Activated naive CD4-positive, alpha-beta T cell treated with anti-CD3 and anti-CD28 coated beads, Interleukin-2, amount 50 U/mL, for 24 hours (primary cell): ENCODE measurements at regions not wholly inside any gene's neighbourhood (a gene's known extent, or its start where the extent isn't known, plus 50 kb on each side); places are given as distances from the start of the nearest gene placed in this dataset.

Experiments used
- H3K27ac Mint-ChIP-seq: one replicate; pipeline ENCODE4 v1.8.0; 2021; ENCODE audit warnings: mild to moderate bottlenecking, mixed read lengths
- H3K27me3 Mint-ChIP-seq: one replicate; pipeline ENCODE4 v1.8.0; 2021; ENCODE audit warnings: mixed read lengths
- H3K36me3 Mint-ChIP-seq: one replicate; pipeline ENCODE4 v1.8.0; 2021; ENCODE audit warnings: mixed read lengths
- H3K4me1 Mint-ChIP-seq: one replicate; pipeline ENCODE4 v1.8.0; 2021; ENCODE audit warnings: mixed read lengths
- H3K4me3 Mint-ChIP-seq: one replicate; pipeline ENCODE4 v1.8.0; 2021; ENCODE audit warnings: mild to moderate bottlenecking, mixed read lengths
- H3K9me3 Mint-ChIP-seq: one replicate; pipeline ENCODE4 v1.8.0; 2021; ENCODE audit warnings: mixed read lengths

GRCh38 chr18:22838639-22839277 lies 94.4 kb upstream of the RBBP8 start:
- no peaks in the 10 kb centered on the region for H3K36me3 Mint-ChIP-seq
- no peaks in the 10 kb centered on the region for H3K9me3 Mint-ChIP-seq
- H3K27ac Mint-ChIP-seq: no peak overlapping the region
- H3K4me1 Mint-ChIP-seq: no peaks in the 10 kb centered on the region
- H3K27me3 Mint-ChIP-seq: no peaks in the 10 kb centered on the region
- no peak overlapping the region for H3K4me3 Mint-ChIP-seq

GRCh38 chr18:22839340-22839821 lies 93.7 kb upstream of the RBBP8 start:
- Mint-ChIP-seq H3K27me3 (no peaks in the 10 kb centered on the region), H3K27ac (no peak overlapping the region), H3K4me3 (no peak overlapping the region), H3K4me1 (no peaks in the 10 kb centered on the region), H3K36me3 (no peaks in the 10 kb centered on the region), H3K9me3 (no peaks in the 10 kb centered on the region)

GRCh38 chr18:22840606-22841144 lies 92.5 kb upstream of the RBBP8 start:
- H3K9me3 Mint-ChIP-seq: no peaks in the 10 kb centered on the region
- no peaks in the 10 kb centered on the region for H3K27me3 Mint-ChIP-seq
- no peak overlapping the region for H3K27ac Mint-ChIP-seq
- H3K4me3 Mint-ChIP-seq: no peak overlapping the region
- H3K4me1 Mint-ChIP-seq: no peaks in the 10 kb centered on the region
- no peaks in the 10 kb centered on the region for H3K36me3 Mint-ChIP-seq

GRCh38 chr18:22841840-22842239 lies 91.3 kb upstream of the RBBP8 start:
- Mint-ChIP-seq H3K4me1 (no peaks in the 10 kb centered on the region), H3K27ac (no peak overlapping the region)

GRCh38 chr18:22844190-22844589 lies 88.9 kb upstream of the RBBP8 start:
- Mint-ChIP-seq H3K27me3 (no peaks in the 10 kb centered on the region), H3K4me1 (no peaks in the 10 kb centered on the region)

More at GRCh38 chr18:22841840-22842239, 91.3 kb upstream of the RBBP8 start:
- Mint-ChIP-seq H3K4me3 (no peak overlapping the region), H3K27me3 (no peaks in the 10 kb centered on the region), H3K9me3 (no peaks in the 10 kb centered on the region), H3K36me3 (no peaks in the 10 kb centered on the region)

GRCh38 chr18:22844628-22845027 lies 88.5 kb upstream of the RBBP8 start:
- Mint-ChIP-seq H3K27me3 (no peaks in the 10 kb centered on the region), H3K36me3 (no peaks in the 10 kb centered on the region), H3K9me3 (no peaks in the 10 kb centered on the region)

More at GRCh38 chr18:22844190-22844589, 88.9 kb upstream of the RBBP8 start:
- no peak overlapping the region for H3K27ac Mint-ChIP-seq
- no peak overlapping the region for H3K4me3 Mint-ChIP-seq
- H3K9me3 Mint-ChIP-seq: no peaks in the 10 kb centered on the region
- no peaks in the 10 kb centered on the region for H3K36me3 Mint-ChIP-seq

GRCh38 chr18:22846088-22846683 lies 86.9 kb upstream of the RBBP8 start:
- H3K4me1 Mint-ChIP-seq: no peaks in the 10 kb centered on the region

More at GRCh38 chr18:22844628-22845027, 88.5 kb upstream of the RBBP8 start:
- Mint-ChIP-seq H3K27ac (no peak overlapping the region), H3K4me3 (no peak overlapping the region), H3K4me1 (no peaks in the 10 kb centered on the region)

GRCh38 chr18:22846697-22847096 lies 86.4 kb upstream of the RBBP8 start:
- H3K27ac Mint-ChIP-seq: no peak overlapping the region
- H3K9me3 Mint-ChIP-seq: no peaks in the 10 kb centered on the region
- no peaks in the 10 kb centered on the region for H3K27me3 Mint-ChIP-seq

More at GRCh38 chr18:22846088-22846683, 86.9 kb upstream of the RBBP8 start:
- H3K36me3 Mint-ChIP-seq: no peaks in the 10 kb centered on the region
- H3K27me3 Mint-ChIP-seq: no peaks in the 10 kb centered on the region
- no peaks in the 10 kb centered on the region for H3K9me3 Mint-ChIP-seq
- no peak overlapping the region for H3K4me3 Mint-ChIP-seq
- H3K27ac Mint-ChIP-seq: no peak overlapping the region

GRCh38 chr18:22847392-22847791 lies 85.7 kb upstream of the RBBP8 start:
- no peaks in the 10 kb centered on the region for H3K4me1 Mint-ChIP-seq
- H3K27me3 Mint-ChIP-seq: no peaks in the 10 kb centered on the region

More at GRCh38 chr18:22846697-22847096, 86.4 kb upstream of the RBBP8 start:
- no peaks in the 10 kb centered on the region for H3K36me3 Mint-ChIP-seq
- H3K4me3 Mint-ChIP-seq: no peak overlapping the region
- H3K4me1 Mint-ChIP-seq: no peaks in the 10 kb centered on the region

GRCh38 chr18:22847867-22848451 lies 85.2 kb upstream of the RBBP8 start:
- Mint-ChIP-seq H3K9me3 (no peaks in the 10 kb centered on the region), H3K36me3 (no peaks in the 10 kb centered on the region), H3K27me3 (no peaks in the 10 kb centered on the region), H3K4me3 (no peak overlapping the region), H3K27ac (no peak overlapping the region), H3K4me1 (no peaks in the 10 kb centered on the region)

More at GRCh38 chr18:22847392-22847791, 85.7 kb upstream of the RBBP8 start:
- H3K9me3 Mint-ChIP-seq: no peaks in the 10 kb centered on the region
- no peaks in the 10 kb centered on the region for H3K36me3 Mint-ChIP-seq
- H3K27ac Mint-ChIP-seq: no peak overlapping the region
- no peak overlapping the region for H3K4me3 Mint-ChIP-seq

GRCh38 chr18:22848615-22849014 lies 84.5 kb upstream of the RBBP8 start:
- Mint-ChIP-seq H3K9me3 (no peaks in the 10 kb centered on the region), H3K4me3 (no peak overlapping the region), H3K27ac (no peak overlapping the region), H3K27me3 (no peaks in the 10 kb centered on the region), H3K36me3 (no peaks in the 10 kb centered on the region), H3K4me1 (no peaks in the 10 kb centered on the region)

- Mint-ChIP-seq H3K27ac (no peak overlapping the region), H3K27me3 (peaks cover 23% of the 10 kb centered on the region), H3K4me1 (no peaks in the 10 kb centered on the region), H3K4me3 (no peak overlapping the region), H3K9me3 (no peaks in the 10 kb centered on the region), H3K36me3 (no peaks in the 10 kb centered on the region)
These were observed 76.3 kb upstream of the RBBP8 start for GRCh38 chr18:22856870-22857269.

- Mint-ChIP-seq H3K36me3 (no peaks in the 10 kb centered on the region), H3K27me3 (peaks cover 25% of the 10 kb centered on the region), H3K4me1 (no peaks in the 10 kb centered on the region), H3K9me3 (no peaks in the 10 kb centered on the region), H3K4me3 (no peak overlapping the region), H3K27ac (no peak overlapping the region)
These were observed 75.0 kb upstream of the RBBP8 start for GRCh38 chr18:22858121-22858520.

GRCh38 chr18:22860807-22861206 lies 72.3 kb upstream of the RBBP8 start:
- no peak overlapping the region for H3K4me3 Mint-ChIP-seq
- H3K27me3 Mint-ChIP-seq: peaks cover 27% of the 10 kb centered on the region
- H3K4me1 Mint-ChIP-seq: no peaks in the 10 kb centered on the region
- H3K27ac Mint-ChIP-seq: no peak overlapping the region
- H3K36me3 Mint-ChIP-seq: no peaks in the 10 kb centered on the region
- H3K9me3 Mint-ChIP-seq: no peaks in the 10 kb centered on the region

GRCh38 chr18:22865354-22866116 lies 67.6 kb upstream of the RBBP8 start:
- H3K27me3 Mint-ChIP-seq: peaks cover 19% of the 10 kb centered on the region
- no peak overlapping the region for H3K27ac Mint-ChIP-seq
- no peaks in the 10 kb centered on the region for H3K36me3 Mint-ChIP-seq
- no peak overlapping the region for H3K4me3 Mint-ChIP-seq
- no peaks in the 10 kb centered on the region for H3K9me3 Mint-ChIP-seq
- no peaks in the 10 kb centered on the region for H3K4me1 Mint-ChIP-seq
